NCI-H1694 treated with DMSO at 0.1 percent for 48 hours (cell line): ENCODE measurements at regions not wholly inside any gene's neighbourhood (a gene's known extent, or its start where the extent isn't known, plus 50 kb on each side); places are given as distances from the start of the nearest gene placed in this dataset.

ENCODE experiments used
- DNase-seq: peaks from one replicate; lab custom pipeline; 2025; lab: John Stamatoyannopoulos, UW

- DNase-seq: no peak
These were observed 227.9 kb downstream of the SPATA31D1 start for GRCh38 chr9:82216435-82216834.

DNA sequence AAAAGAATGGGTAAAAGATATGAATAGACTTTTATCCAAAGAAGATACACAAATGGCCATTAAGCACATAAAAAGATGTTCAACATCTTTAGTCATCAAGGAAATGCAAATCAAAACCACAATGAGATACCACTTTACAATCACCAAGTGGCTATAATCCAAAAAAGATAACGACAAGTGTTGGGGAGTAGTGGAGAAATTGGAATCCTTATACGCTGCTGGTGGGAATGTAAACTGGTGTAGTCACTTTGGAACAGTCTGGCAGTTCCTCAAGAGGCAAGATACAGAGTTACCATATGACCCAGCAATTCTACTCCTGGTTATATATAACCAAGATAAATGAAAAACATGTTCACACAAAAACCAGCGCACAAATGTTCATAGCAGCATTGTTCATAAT, 234.9 kb downstream of the SPATA31D1 start:
- DNase-seq: no peak

DNA sequence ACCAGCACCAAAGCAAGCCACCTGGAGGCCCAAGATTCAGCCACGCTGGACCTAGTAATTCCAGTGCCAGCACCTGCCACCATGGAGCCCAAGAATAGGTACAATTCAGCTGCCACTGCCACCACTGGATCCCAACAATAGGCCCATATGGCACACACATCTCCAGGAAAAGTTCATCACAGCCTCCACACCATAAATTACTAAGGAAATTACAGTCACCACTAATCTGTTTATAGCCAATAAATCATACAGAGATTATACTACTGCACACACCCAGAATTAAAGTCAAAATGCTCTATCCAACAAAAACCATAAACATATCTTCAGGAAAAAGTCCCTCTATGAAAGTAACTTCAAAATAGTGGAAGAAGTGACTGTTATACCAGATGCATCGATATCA, 242.8 kb downstream of the SPATA31D1 start:
- DNase-seq: no peak

DNA sequence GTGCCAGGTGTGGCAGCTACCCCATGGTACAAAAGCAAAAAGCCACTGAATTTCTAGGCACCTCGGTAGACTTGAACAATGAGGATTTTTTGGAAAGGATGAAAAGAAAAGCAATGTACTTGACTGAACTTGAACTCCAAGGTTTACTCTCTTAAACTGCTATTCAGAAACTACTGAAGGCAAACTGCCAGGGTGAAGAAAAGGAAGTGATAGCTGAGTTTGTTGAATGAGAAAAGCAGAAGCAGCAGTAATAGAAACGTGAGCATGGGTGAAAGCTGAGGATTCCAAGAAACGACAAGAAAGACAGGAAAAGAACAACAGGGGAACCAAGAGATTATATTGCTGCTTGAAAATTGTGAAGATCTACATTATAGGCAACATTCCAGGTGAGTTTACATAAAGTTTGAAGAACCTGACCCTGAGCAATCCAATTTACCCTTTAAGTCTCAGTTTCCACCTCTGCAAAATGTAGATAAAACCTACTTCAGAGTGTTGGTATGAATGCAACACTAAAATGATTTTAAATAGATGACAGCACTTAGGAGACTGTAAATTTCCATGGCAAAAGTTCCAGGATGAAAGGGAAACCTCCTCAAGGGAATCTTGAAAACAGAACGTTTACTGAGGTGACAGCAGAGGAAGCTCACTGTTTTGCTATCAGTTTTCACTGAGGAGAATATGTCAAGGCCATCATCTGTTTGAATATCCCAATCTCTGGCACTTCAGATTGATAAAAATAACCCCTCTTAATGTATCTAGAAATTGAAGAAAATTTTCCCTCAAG, 245.8 kb downstream of the SPATA31D1 start:
- no peak for DNase-seq

- DNase-seq: no peak
These were observed 253.9 kb downstream of the SPATA31D1 start for GRCh38 chr9:82242285-82242963.

- no peak for DNase-seq
These were observed 258.7 kb downstream of the SPATA31D1 start for GRCh38 chr9:82247318-82247717.

DNA sequence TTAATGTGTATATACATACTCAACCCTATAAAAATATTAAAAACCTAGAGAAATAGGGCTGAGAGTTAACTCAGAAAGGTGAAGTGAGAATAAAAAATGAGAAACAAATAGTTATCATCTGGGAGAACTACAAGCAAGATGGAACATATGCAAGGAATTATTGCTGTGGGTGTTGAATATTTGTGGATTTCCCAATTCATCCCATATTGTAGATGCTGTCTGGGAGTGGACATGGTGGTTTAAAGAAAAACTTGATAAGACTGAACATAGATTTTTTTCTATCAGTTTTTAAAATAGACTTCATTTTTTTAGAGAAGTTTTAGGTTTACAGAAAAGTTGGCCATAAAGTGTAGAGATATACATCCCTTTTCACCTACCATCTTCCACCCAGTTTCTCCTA, 263.5 kb downstream of the SPATA31D1 start:
- DNase-seq: no peak

DNA sequence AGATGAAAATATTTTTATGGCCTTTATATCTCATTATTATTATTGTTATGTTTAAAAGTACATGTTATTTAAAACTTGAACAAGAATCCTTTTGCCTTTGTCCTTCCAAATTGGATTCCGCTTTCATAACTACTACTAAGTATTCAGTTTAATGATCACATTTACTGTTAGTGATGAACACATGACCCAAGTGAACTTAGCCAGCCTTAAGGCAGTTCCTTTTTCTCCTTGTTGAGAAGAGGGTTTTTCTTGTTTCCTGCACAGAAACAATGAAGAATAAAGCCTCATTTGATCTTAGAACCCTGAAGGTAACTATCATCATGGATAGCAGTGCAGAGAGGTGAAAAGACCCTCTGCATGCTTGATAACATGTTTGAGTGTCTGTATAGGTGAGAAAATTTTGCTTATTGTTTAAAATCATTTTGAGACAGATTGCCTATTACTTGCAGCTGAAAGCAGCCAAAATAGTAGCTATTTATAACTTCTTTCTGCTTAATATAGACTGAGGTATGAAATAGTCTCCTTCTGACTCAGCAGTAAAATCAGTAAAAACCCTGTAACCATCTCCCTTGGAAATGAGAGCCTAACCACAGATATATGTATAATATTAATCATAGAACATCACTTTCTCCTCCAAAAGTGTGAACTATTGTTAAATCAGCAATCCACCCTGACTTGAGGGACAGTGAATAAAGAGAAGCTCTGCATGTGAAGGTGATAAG, 266.2 kb downstream of the SPATA31D1 start:
- DNase-seq: no peak

GRCh38 chr9:82255481-82256176, 267.1 kb downstream of the SPATA31D1 start:
- no peak for DNase-seq

- DNase-seq: no peak
These were observed 272.1 kb downstream of the SPATA31D1 start for GRCh38 chr9:82260691-82261090.

DNA sequence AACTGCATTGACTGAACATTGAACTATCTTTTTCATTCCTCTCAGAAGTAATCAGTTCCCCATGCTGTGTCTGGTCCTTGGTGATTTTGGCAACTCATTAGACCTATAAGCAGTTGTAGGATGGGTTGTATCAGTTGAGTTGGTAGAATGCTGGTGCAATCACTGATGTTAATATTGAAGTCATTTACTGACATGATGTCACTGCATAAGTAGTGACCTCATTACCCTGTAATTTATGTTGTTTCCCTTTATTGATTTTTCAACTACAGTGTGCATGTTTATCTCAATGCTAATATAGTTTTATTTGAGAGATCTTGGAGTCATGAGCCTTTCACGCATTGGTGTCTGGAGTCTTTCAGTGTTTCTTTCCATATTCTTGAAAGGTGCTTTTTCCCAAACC, 275.0 kb downstream of the SPATA31D1 start:
- DNase-seq: no peak

GRCh38 chr9:82271106-82271561, 282.6 kb downstream of the SPATA31D1 start:
- DNase-seq: no peak

DNA sequence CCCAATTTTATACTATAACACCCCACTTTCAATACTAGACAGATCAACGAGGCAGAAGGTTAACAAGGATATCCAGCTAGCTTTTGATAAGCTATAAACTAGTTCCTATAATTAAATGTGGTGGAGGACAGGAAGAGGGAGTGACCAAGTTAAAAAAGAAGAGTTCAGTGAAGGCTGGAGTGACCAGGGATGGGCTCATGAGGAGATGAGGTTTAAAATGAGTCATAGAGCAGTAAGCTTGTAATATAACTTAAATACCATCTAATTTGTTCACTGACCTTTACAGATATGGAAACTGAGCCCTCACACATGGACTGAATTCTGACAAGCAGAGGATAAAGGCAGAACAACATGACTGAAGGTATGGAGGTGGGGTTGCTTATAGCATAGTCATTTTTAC, 284.5 kb downstream of the SPATA31D1 start:
- no peak for DNase-seq

GRCh38 chr9:82275258-82275927, 286.8 kb downstream of the SPATA31D1 start:
- no peak for DNase-seq

DNA sequence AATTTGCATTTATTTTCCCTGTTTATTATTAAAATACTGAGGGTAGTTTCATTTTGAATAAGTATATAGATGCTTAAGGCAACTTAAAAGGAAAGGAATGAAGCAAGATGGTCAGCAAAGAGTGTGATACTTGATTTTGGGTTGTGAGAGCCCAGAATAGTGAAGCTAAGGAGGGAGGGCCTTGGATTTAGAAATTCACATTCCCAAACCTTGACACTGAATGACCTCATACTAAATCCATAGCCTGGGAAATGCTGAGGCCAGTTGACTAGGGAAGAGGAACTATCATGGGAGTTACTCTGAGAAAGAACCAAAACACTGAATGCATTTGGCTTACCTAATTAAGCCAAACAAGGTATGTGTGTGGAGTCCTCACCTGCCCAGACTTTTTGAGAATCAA, 292.5 kb downstream of the SPATA31D1 start:
- DNase-seq: no peak

GRCh38 chr9:82284758-82285157, 296.2 kb downstream of the SPATA31D1 start:
- no peak for DNase-seq

- no peak for DNase-seq
These were observed 306.6 kb downstream of the SPATA31D1 start for GRCh38 chr9:82295181-82295580.

DNA sequence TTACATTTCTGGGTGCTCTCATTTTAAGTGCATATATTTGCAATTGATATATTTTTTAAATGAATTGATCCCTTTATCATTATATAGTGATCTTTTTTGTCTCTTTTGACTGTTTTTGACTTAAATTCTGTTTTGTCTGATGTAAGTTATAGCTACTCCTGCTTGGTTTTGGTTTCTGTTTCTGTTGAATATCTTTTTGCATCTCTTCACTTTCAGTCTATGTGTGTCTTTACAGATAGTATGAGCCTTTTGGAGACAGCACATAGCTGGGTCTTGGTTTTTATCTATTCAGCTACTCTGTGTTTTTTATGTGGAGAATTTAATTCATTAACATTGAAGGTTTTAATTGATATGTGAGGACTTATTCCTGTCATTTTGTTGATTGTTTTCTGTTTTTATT, 311.3 kb downstream of the SPATA31D1 start:
- no peak for DNase-seq

DNA sequence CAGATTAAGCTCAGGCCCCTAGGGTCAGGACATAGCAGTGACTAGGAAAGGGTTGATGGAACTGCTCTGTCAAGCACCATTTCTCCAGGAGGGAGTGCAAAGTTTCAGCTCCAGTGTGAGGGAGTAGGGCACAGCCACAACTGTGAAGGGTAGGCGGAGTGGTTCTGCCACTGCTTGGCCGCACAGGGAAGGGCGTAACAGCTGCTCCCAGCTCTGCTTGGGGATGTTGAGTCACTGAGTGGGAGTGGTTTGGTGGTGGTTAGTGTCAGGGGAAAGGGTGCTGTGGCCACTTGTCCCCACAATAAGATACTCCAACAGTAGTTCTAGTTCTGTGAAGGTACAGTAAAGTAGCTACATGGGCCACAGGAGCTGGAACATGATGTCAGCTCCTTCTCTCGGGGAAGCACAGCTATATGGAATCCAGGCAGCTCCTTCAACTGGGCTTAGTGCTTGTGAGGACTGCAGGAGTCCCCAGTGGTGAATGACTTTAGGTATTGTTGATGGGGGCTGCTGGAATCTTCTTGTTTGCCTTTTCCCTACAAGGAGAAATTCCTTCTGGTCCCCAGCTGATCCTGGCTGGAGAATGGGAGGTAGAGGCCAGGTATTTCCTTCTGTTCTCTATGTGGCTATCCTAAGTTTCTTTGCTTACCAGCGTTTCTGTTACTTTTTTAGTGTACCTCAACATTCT, 314.5 kb downstream of the SPATA31D1 start:
- no peak for DNase-seq

DNA sequence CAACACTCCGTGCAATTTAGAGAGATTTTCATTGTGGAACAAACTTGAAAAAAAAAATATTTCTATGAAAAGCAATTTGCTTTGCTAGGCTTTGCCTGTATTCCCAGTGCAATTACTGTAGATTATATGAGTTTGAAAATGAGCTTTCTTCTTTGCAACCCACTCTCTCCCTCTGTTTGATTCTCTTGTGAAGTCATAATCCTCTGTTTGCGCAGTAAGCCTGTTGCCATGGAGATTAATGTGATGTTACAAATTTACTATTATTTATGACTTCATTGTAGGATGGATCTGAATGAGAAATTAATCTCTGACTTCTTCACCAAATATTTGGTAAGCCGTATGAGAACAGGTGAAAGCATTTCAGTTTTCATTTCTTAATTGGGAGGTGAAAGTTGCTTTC, 320.3 kb downstream of the SPATA31D1 start:
- no peak for DNase-seq

DNA sequence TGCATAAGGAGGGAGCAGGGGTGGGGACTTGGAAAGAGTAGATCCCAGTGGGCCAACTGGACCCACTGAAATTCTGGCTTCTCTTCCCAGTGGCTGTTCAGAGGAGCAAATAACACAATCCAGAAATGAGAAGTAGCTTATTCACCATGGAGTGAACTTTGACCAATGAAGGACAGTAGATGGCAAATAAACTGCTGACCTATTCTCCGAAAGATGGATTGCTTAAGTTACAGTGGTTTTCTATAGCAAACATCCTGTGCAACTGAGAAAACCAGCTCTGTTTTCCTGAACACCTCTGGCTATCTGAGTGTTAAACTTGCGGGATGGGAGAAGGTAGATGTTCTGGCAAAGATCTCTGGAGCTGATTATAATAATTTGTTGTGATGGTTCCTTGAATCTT, 325.1 kb downstream of the SPATA31D1 start:
- DNase-seq: no peak
